OCI-LY3 (cell line): ENCODE measurements at regions not wholly inside any gene's neighbourhood (a gene's known extent, or its start where the extent isn't known, plus 50 kb on each side); places are given as distances from the start of the nearest gene placed in this dataset.

Source experiments
- CTCF ChIP-seq: fragments of 200-600, 300-600 bp; sonication (generic); IDR thresholded peaks from 2 replicates; pipeline ENCODE4 v1.5.1; 2014; ENCODE audit warnings: antibody characterized with exemption, low read length, low read depth
- EZH2phosphoT487 ChIP-seq: fragments of 200-600 bp; shearing (Covaris generic); IDR thresholded peaks from 2 replicates; pipeline ENCODE4 v1.6.1; 2018; ENCODE audit warnings: antibody characterized with exemption, mixed run types, low read depth

DNA sequence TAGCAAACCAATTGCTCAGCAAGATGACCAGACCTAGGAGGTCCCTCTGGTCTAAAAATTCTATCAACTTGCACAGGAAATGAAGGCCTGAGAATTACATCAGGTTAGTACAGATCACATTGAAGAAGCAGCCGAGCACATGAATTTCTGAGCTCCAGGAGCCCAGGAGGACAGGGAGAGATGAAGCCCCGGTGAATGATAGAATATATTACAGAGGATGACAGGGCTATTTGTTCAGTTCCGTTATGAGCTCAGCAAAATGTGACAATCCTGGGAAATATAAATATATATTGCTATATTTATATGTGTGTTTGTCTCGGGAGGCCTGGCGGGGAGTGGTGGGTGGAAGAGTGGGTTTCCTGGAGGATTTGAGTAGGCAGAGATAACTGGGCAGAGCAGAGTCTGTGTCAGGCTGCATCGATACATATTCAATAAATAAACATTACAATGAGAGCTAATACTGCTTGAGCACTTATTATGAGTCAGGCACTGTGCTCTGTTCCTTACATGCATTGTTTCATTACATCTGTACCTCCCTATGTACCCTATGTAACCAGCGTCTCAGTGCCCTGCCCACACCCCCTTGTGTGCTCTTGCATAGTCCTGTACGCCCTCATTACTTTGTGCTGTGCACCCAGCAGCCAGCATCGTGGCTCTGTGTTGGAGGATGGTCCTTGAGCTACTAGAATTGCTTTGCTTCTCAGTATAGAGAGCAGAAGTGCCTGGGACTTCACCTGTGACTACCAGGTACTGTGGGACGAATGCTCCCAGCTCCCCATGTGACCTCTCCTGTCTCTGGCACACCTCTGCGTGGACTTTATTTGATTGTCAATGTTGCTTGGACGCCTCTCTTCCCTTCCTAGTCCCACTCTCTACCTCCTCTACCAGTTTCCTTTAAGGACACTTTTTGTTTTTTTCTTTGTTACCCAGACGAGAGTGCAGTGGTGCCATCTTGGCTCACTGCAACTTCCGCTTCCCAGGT is 58.1 kb upstream of the KLF9 start:
- TF ChIP-seq CTCF (no peak), EZH2phosphoT487 (no peak)
